KMS-11 (cell line): ENCODE measurements at regions not wholly inside any gene's neighbourhood (a gene's known extent, or its start where the extent isn't known, plus 50 kb on each side); places are given as distances from the start of the nearest gene placed in this dataset.

Experiments
- H2AFZ ChIP-seq: fragments of 200-600 bp; sonication (generic); 2 replicates; pipeline ENCODE4 v1.6.1; 2016; ENCODE audit warnings: antibody characterized with exemption, mixed run types, low read depth
- H3K27ac ChIP-seq: fragments of 200-600 bp; sonication (generic); 2 replicates; pipeline ENCODE4 v1.6.1; 2016; ENCODE audit warnings: mild to moderate bottlenecking, mixed run types
- H3K27me3 ChIP-seq: fragments of 200-600 bp; sonication (generic); 2 replicates; pipeline ENCODE4 v1.6.1; 2017; ENCODE audit warnings: mild to moderate bottlenecking, low read depth, mixed run types, moderate library complexity; ENCODE audit not compliant: insufficient read depth
- H3K36me3 ChIP-seq: fragments of 200-600 bp; sonication (generic); 2 replicates; pipeline ENCODE4 v1.6.1; 2017; ENCODE audit warnings: mild to moderate bottlenecking, mixed run types; ENCODE audit not compliant: insufficient read depth
- H3K4me1 ChIP-seq: fragments of 200-600 bp; sonication (generic); 2 replicates; pipeline ENCODE4 v1.6.1; 2016; ENCODE audit warnings: mild to moderate bottlenecking, low read depth, mixed run types; ENCODE audit not compliant: poor library complexity, severe bottlenecking
- H3K4me2 ChIP-seq: fragments of 200-600 bp; sonication (generic); 2 replicates; pipeline ENCODE4 v1.7.0; 2016; ENCODE audit warnings: mild to moderate bottlenecking, mixed run types
- H3K4me3 ChIP-seq: fragments of 200-600 bp; sonication (generic); IDR thresholded peaks from 2 replicates; pipeline ENCODE4 v1.6.1; 2017; ENCODE audit warnings: low read depth, low read length, mixed read lengths; ENCODE audit not compliant: insufficient read depth
- H3K79me2 ChIP-seq: fragments of 200-600 bp; sonication (generic); 2 replicates; pipeline ENCODE4 v1.6.1; 2016; ENCODE audit warnings: low read depth, mixed run types; ENCODE audit not compliant: insufficient read depth
- H3K9ac ChIP-seq: fragments of 200-600 bp; sonication (generic); 2 replicates; pipeline ENCODE4 v1.6.1; 2016; ENCODE audit warnings: mild to moderate bottlenecking, mixed run types
- H4K20me1 ChIP-seq: fragments of 200-600 bp; sonication (generic); 2 replicates; pipeline ENCODE4 v1.6.1; 2016; ENCODE audit warnings: mild to moderate bottlenecking, mixed run types; ENCODE audit not compliant: insufficient read depth
- TF ChIP-seq, protein P1 (sequence below): fragments of 200-600 bp; sonication (generic); conservative IDR thresholded peaks from 2 replicates; pipeline ENCODE4 v1.6.1; 2017; ENCODE audit warnings: low read depth, mild to moderate bottlenecking, antibody characterized with exemption, low read length, moderate library complexity, mixed read lengths

- H3K4me3 ChIP-seq, result no peak overlapping the region
- H3K9ac ChIP-seq, result no peak overlapping the region
- peaks cover 68% of the 10 kb centered on the region for H3K4me1 ChIP-seq
- H3K27ac ChIP-seq, result peak overlapping the region; percentile 80
- TF ChIP-seq, protein P1, sequence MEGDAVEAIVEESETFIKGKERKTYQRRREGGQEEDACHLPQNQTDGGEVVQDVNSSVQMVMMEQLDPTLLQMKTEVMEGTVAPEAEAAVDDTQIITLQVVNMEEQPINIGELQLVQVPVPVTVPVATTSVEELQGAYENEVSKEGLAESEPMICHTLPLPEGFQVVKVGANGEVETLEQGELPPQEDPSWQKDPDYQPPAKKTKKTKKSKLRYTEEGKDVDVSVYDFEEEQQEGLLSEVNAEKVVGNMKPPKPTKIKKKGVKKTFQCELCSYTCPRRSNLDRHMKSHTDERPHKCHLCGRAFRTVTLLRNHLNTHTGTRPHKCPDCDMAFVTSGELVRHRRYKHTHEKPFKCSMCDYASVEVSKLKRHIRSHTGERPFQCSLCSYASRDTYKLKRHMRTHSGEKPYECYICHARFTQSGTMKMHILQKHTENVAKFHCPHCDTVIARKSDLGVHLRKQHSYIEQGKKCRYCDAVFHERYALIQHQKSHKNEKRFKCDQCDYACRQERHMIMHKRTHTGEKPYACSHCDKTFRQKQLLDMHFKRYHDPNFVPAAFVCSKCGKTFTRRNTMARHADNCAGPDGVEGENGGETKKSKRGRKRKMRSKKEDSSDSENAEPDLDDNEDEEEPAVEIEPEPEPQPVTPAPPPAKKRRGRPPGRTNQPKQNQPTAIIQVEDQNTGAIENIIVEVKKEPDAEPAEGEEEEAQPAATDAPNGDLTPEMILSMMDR, result no peak
- no peaks in the 10 kb centered on the region for H3K79me2 ChIP-seq
- H3K4me2 ChIP-seq, result peak overlapping the region; percentile 67
- peak overlapping the region; percentile 27; the same call in 1 of the 2 replicates for H2AFZ ChIP-seq
- no peaks in the 10 kb centered on the region for H3K27me3 ChIP-seq
- H4K20me1 ChIP-seq, result no peaks in the 10 kb centered on the region
- no peaks in the 10 kb centered on the region for H3K36me3 ChIP-seq
Measured at GRCh38 chr7:52712938-52713337, 322.5 kb upstream of the POM121L12 start.

DNA sequence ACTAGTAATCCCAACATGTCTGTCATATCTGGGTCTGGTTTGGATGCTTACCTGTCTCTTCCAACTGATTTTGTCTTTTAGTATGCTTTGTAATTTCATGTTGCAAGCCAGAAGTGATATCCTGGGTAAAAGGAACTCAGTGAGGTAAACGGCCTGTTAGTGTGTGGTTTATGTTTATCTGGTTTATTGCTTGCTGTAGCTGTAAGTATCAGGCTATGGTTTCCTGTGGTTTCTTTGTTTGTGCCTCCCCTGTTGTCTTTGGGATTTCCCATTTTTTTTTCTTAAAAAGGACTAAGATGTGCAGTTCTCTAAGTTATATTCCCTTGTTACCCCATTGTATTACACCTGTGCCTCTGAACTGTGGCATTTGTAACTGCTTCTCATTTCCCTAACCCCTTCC, 323.5 kb upstream of the POM121L12 start:
- H3K27me3 ChIP-seq, result no peaks in the 10 kb centered on the region
- H3K4me1 ChIP-seq, result peaks cover 78% of the 10 kb centered on the region
- H3K4me2 ChIP-seq, result peak overlapping the region; percentile 67
- no peak overlapping the region for H3K9ac ChIP-seq
- no peak overlapping the region for H3K4me3 ChIP-seq
- H4K20me1 ChIP-seq, result no peaks in the 10 kb centered on the region
- H3K79me2 ChIP-seq, result no peaks in the 10 kb centered on the region
- H2AFZ ChIP-seq, result peak overlapping the region; percentile 27; the same call in 1 of the 2 replicates
- H3K27ac ChIP-seq, result peak overlapping the region; percentile 80
- TF ChIP-seq, protein P1, result no peak
- no peaks in the 10 kb centered on the region for H3K36me3 ChIP-seq

- H2AFZ ChIP-seq, result peak overlapping the region; percentile 25; the same call in 1 of the 2 replicates
- TF ChIP-seq, protein P1, result no peak
Measured at GRCh38 chr7:52708846-52709245, 326.6 kb upstream of the POM121L12 start.

DNA sequence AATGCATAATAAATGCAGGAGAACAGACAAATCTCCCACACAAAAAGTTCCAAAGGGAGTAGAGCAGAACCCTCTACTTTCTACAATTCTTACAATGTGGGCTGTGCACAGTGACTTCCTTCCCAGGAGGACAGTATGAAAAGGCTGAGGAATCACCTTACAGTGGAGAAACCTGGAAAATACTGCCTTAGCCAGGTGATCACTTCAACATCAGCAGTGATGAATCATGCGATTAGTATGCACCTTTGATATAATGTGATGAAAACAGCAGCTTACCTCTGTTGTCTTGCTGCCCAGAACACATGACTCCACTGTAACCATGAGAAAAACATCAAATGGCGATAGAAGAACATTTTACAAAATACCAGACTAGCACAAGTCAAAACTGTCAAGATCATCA, 329.7 kb upstream of the POM121L12 start:
- Histone ChIP-seq H3K79me2 (no peaks in the 10 kb centered on the region), H3K27ac (no peak overlapping the region), H3K4me2 (no peak overlapping the region), H3K4me1 (peaks cover 61% of the 10 kb centered on the region), H2AFZ (no peak overlapping the region), H3K4me3 (no peak overlapping the region), H3K9ac (no peak overlapping the region), H4K20me1 (no peaks in the 10 kb centered on the region), H3K36me3 (no peaks in the 10 kb centered on the region; the same call in 1 of the 2 replicates), H3K27me3 (no peaks in the 10 kb centered on the region)
- TF ChIP-seq, protein P1, result no peak

More at GRCh38 chr7:52708846-52709245, 326.6 kb upstream of the POM121L12 start:
- Histone ChIP-seq H3K27ac (peak overlapping the region; percentile 87), H4K20me1 (no peaks in the 10 kb centered on the region), H3K9ac (peak overlapping the region; percentile 45), H3K79me2 (no peaks in the 10 kb centered on the region), H3K36me3 (no peaks in the 10 kb centered on the region; the same call in 1 of the 2 replicates), H3K4me3 (no peak overlapping the region), H3K4me2 (peak overlapping the region; percentile 73), H3K27me3 (no peaks in the 10 kb centered on the region), H3K4me1 (peaks cover 92% of the 10 kb centered on the region)
